ENCODE measurements at regions not wholly inside any gene's neighbourhood (a gene's known extent, or its start where the extent isn't known, plus 50 kb on each side); places are given as distances from the start of the nearest gene placed in this dataset.

- no peak for TF ChIP-seq CTCF (IDR thresholded peaks at IDR 0.05)
- no peak for TF ChIP-seq POLR2A (IDR thresholded peaks at IDR 0.05)
- TF ChIP-seq POLR2AphosphoS5 (IDR thresholded peaks at IDR 0.05; ENCODE audit: insufficient read depth in 1 of 2, low read depth in 1 of 2): no peak
These were observed 94.9 kb upstream of the SPTLC3 start for GRCh38 chr20:12913781-12914443.

Measured in vagina (tissue), 2 donors.